Endothelial cell of hepatic sinusoid (primary cell): ENCODE measurements at regions not wholly inside any gene's neighbourhood (a gene's known extent, or its start where the extent isn't known, plus 50 kb on each side); places are given as distances from the start of the nearest gene placed in this dataset.

Experiments
- in situ Hi-C: cut with HindIII; loops from 2 replicates; pipeline ENCODE4 v1.10.0; 2017; ENCODE audit warnings: low sequenced_read_pairs

GRCh38 chr2:8538931-8539621 lies 142.8 kb upstream of the ID2 start:
- in situ Hi-C loops = no loop called here

DNA sequence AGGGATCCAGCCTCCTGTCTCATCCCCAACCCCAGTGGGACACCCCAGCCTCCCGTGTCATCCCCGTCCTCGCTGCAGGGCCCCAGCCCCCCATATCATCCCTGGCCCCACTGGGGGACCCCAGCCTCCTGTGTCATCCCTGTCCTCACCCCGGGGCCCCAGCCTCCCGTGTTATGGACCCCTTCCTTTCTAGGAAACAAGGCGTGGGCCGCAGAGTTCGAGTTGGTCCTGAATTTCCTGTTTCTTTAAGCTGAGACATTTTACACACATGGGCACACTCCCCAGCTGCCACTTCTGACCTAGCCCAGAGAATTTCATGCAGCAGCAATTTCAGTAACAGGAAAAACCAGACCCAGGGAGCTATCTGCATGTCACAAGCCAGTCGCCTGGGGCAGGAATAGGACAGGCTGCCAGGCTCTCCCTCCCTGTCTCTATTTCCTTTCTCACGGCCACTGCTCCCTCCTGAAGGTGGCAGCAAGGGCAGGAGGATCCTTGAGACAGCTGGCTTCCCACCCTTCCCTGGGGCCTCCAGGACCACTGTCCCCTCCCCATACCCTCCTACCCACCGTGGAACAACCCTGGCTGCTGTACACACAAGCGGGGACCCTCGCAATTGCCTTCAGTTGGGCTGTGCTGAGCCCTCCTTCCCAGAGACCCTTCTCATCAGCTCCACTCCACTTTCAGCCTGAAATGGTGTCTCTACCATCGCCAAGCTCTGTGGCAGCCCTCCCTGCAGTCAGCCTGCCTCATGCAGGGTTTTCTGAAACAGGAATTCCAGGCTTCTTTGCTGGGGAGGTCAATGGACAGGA lies 141.9 kb upstream of the ID2 start:
- in situ Hi-C loops = no loop called here

DNA sequence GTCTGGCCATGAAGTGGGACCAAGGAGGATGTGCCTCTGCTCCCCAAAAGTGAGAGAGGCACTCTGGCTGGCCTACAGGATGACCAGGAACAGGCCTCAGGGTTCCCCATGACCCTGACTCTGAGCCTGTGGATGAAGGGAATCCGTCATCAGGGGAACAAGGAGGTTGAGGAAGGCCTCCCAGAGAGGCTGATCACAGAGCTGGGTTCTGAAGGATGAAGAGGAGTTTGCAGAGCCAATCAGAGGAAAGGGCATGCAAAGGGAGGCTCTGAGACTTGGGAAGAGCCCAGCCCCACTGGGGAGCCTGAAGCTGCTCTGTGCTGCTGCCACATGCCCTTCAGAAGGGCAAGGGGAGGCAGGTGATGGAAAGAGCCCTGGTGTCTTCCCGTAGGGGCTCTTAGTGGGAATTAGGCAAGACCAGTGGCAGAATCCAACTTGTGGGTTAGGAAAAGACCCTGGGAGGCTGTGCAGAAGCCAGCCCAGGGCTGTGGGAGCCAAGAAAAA lies 141.3 kb upstream of the ID2 start:
- in situ Hi-C loops = no loop called here

DNA sequence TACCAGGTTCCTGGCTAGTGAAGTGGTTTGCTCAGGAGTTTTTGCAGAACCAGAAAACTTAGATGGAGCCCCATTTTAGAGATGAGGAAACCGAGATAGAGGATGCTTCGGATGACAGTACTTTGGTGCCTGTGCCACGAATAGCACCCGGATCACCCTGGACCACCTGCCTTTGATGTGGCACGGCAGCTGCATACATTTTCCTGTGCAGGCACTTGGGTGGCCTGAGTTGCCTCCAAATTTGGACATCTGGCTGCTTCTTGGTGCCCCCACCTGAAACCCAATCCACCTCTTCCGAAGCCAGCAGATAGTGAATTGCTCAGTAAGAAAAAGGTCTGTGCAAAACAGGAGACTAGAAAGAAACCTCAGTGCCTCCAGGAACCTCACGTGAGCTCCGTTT lies 140.6 kb upstream of the ID2 start:
- in situ Hi-C loops = no loop called here

GRCh38 chr2:8541636-8542035 lies 140.2 kb upstream of the ID2 start:
- in situ Hi-C loops = no loop called here

DNA sequence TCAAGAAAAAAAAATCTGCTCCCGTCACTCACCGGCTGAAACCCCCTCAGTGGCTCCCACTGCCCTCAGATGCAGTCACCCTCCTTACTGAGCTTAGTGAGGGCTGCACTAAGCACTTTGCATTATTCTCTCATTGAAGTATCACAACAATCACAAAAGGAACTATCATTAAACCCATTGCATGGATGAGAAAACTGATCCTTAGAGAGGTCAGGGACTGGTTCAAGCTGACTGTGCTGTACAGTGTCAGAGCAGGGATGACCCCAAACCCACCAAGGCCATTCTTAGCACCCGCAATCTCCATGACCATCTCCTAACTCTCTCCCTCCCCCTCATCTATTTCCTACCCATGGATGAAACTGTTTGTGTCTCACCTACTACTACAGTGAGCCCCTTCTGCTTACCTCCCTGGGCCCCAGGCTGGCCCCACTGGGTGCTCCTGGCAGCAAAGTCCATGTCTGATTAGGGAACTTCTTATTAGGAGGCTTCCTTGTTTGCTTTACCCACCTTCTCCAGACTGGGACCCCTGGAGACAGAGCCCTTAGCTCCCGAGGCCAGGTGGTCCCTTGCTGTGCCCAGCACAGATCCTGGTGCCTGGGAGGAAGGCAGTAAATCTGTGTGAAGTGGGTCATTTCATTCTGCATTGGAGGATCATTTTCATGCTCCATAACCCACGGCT lies 139.3 kb upstream of the ID2 start:
- in situ Hi-C loops = no loop called here

GRCh38 chr2:8543060-8543382 lies 138.8 kb upstream of the ID2 start:
- in situ Hi-C loops = no loop called here

- in situ Hi-C loops = no loop called here
Measured at GRCh38 chr2:8543383-8544170, 138.3 kb upstream of the ID2 start.

- in situ Hi-C loops = no loop called here
Measured at GRCh38 chr2:8544171-8544785, 137.6 kb upstream of the ID2 start.

DNA sequence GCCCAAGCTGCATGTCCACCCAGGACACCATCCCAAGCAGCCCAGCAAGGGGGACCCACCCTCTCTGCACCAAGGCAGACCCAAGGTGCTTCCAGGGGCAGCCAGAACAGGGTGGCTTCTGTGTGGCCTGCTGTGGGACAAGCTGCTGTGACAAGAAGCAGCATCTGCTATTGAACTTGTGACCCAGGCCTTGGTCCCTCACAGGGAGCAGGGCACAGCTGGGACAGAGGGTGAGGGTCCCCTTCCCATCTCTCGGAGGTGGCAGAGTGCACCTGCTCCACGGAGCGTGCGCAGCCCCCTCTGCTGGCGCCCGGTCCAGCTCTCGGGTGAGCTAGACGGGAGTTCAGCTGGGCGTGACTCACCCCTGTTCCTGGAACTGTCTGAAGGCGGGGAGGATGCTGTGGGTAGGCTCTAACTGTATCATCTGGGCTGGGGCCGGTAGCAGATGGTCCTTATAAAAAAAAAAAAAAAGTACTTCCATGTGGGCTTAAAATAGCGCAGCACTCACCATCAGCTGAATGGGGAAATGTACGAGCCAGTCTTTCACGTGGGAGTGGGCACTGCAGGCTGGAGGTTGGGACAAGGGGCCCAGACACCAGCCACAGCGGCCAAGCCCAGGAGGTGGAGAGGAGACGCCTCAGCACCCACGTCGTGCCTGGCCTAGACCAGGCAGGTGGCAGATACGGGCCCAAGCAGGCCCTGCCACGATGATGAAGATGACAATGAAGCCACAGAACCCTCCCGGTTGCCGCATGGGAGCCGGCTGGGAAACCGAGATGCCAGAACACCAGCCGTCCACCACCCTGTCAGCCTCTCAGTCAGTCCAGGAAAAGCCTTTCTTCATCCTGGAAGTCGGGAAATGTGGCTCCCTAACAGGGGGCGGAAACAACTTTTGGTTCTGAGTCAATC lies 136.8 kb upstream of the ID2 start:
- in situ Hi-C loops = no loop called here

DNA sequence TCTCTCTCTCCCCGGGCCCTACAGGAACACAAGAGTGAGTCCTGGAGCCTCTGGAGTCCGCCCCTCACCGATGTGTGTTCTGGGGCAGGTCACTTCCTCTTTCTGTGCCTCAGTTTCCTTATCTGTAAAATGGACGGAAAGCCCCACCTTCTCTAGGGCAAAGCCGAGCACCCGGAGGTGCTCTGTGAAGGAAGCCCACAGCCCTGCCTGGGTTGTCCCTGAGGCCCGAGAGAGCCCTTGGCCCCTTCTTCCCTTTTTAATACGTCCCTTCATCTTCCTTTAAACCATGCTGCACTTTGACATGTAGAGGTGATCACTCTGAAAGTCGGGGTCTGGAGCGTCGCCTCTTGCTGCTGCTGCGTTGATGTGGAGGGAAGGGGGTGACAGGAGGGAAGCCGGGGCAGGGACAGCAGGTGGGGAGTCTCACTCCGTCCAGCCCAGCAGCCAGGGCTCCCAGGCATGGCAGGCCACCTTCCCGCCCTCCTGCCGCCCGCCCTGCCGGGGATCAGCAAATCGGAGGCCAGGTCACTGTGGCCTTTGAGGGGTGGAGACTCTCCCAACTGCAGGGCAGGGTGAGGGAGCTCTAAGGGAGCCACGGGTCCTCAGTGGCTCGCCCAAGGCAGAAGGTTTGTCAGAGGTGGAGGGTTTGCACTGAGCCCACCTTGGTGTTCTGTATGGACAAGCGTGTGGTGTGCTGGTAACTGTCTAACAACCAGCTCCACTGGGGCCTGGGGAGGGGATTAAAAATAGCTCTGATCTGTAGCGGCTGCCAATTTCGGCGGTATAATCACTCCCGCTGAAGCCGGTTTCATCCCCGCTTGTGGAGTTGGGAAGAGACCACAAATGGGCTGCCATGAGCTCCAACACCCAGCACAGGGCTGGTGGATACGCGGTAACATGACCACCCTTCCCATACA lies 135.9 kb upstream of the ID2 start:
- in situ Hi-C loops = no loop called here

- in situ Hi-C loops = no loop called here
Measured at GRCh38 chr2:8546612-8547283, 135.1 kb upstream of the ID2 start.

GRCh38 chr2:8547284-8548064 lies 134.4 kb upstream of the ID2 start:
- in situ Hi-C loops = no loop called here

GRCh38 chr2:8548065-8548618 lies 133.7 kb upstream of the ID2 start:
- in situ Hi-C loops = no loop called here

GRCh38 chr2:8548619-8549150 lies 133.2 kb upstream of the ID2 start:
- in situ Hi-C loops = no loop called here

DNA sequence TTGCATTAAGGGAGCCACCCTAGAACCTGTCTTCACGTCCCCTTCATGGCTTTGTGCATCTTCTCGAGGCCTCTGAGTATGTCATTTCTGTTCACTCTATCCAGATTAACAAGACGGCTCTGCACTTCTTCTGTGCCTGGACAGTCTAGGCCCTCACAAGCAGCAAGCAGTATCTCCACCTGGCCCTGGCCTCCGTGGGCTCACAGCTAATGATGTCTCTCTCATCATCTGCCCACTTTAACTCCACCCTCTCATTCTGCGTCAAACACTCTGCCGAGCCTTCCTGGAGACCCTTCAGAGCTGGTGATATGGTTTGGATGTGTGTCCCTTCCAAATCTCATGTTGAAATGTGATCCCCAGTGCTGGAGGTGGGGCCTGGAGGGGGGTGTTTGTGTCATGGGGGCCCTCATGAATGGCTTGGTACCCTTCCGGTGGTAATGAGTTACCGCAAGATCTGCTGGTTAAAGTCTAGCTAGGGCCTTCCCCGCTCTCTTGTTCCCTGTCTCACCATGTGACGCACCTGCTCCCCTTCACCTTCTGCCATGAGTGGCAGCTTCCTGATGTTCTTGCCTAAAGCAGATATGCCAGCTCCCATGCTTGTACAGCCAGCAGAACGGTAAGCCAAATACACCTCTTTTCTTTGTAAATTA lies 132.5 kb upstream of the ID2 start:
- in situ Hi-C loops = no loop called here
